Hepatocyte (in vitro differentiated cells): ENCODE measurements at regions not wholly inside any gene's neighbourhood (a gene's known extent, or its start where the extent isn't known, plus 50 kb on each side); places are given as distances from the start of the nearest gene placed in this dataset.

Experiments used
- EZH2 ChIP-seq: fragments of 200-600 bp; sonication (generic); IDR thresholded peaks from 2 replicates; pipeline ENCODE4 v1.6.1; 2016; ENCODE audit warnings: antibody characterized with exemption, mild to moderate bottlenecking, borderline replicate concordance
- EZH2phosphoT487 ChIP-seq: fragments of 200-600 bp; sonication (generic); IDR thresholded peaks from one replicate; pipeline ENCODE4 v1.6.1; 2018; ENCODE audit warnings: antibody characterized with exemption, mild to moderate bottlenecking, low read depth, moderate library complexity; ENCODE audit not compliant: unreplicated experiment, severe bottlenecking
- TF ChIP-seq, protein P1 (sequence below): fragments of 200-600 bp; sonication (generic); IDR thresholded peaks from 2 replicates; pipeline ENCODE4 v1.5.1; 2016; ENCODE audit warnings: antibody characterized with exemption, mild to moderate bottlenecking; ENCODE audit not compliant: poor library complexity

DNA sequence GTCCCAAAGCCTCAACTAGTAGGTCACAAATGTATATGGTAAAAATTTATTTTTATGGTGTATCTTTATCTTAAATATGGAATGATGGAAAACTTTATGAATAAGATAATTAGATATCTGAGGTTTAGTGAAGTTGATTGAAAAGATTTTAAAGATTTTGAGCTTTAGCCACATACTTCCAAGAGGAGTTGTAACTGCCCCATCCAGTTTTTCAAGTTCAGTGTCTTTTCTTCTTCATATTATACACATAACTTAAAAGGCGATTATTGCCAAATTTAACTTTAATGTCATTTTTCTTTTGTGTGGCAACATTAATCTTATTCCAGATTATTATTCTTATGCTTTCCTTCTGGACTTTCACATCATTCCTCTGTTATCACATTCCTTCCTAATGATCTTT lies 266.4 kb downstream of the TINAG start:
- TF ChIP-seq, protein P1, sequence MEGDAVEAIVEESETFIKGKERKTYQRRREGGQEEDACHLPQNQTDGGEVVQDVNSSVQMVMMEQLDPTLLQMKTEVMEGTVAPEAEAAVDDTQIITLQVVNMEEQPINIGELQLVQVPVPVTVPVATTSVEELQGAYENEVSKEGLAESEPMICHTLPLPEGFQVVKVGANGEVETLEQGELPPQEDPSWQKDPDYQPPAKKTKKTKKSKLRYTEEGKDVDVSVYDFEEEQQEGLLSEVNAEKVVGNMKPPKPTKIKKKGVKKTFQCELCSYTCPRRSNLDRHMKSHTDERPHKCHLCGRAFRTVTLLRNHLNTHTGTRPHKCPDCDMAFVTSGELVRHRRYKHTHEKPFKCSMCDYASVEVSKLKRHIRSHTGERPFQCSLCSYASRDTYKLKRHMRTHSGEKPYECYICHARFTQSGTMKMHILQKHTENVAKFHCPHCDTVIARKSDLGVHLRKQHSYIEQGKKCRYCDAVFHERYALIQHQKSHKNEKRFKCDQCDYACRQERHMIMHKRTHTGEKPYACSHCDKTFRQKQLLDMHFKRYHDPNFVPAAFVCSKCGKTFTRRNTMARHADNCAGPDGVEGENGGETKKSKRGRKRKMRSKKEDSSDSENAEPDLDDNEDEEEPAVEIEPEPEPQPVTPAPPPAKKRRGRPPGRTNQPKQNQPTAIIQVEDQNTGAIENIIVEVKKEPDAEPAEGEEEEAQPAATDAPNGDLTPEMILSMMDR, result no peak
- TF ChIP-seq EZH2 (no peak), EZH2phosphoT487 (no peak)
